ENCODE measurements at regions not wholly inside any gene's neighbourhood (a gene's known extent, or its start where the extent isn't known, plus 50 kb on each side); places are given as distances from the start of the nearest gene placed in this dataset.

DNA sequence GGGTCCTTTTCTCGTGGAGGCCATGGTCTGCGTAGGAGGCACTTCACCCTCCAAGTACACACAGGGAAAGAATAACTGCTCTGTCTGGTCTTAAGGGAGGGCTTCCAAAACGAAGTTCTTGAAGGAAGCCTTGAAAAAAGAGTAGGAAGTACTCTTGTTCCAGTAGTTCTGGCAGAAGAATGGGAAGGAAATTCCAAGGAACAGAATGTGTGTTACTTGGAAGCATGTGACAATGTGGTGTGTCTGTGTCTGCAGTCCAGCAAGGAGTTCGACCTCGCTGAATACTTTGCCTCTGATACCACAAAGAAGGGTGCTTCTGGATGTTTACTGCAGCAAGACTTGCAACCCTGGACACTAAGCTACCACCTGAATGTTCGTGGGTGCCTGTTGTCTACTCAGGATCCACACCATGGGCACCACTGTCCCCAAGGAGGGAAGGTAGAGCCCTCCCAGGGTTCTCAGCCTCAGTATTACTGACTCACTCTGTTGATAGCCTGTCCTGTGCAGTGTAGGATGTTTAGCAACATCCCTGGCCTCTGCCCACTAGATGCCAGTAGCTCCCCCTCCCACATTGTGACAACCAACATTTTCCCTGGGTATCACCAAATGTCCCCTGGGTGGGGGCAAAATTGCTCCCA is 471.6 kb upstream of the CDH4 start:
- TF ChIP-seq, protein P1, sequence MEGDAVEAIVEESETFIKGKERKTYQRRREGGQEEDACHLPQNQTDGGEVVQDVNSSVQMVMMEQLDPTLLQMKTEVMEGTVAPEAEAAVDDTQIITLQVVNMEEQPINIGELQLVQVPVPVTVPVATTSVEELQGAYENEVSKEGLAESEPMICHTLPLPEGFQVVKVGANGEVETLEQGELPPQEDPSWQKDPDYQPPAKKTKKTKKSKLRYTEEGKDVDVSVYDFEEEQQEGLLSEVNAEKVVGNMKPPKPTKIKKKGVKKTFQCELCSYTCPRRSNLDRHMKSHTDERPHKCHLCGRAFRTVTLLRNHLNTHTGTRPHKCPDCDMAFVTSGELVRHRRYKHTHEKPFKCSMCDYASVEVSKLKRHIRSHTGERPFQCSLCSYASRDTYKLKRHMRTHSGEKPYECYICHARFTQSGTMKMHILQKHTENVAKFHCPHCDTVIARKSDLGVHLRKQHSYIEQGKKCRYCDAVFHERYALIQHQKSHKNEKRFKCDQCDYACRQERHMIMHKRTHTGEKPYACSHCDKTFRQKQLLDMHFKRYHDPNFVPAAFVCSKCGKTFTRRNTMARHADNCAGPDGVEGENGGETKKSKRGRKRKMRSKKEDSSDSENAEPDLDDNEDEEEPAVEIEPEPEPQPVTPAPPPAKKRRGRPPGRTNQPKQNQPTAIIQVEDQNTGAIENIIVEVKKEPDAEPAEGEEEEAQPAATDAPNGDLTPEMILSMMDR (IDR thresholded peaks at IDR 0.05; ENCODE audit: borderline replicate concordance): no peak
- Histone ChIP-seq H3K4me3 (no peak overlapping the region), H3K27ac (replicated peaks) (no peak overlapping the region), H3K27me3 (ENCODE audit: low read depth) (peaks cover 21% of the 10 kb centered on the region), H3K36me3 (no peaks in the 10 kb centered on the region), H3K9me3 (replicated peaks) (peaks cover 10% of the 10 kb centered on the region), H3K4me1 (no peaks in the 10 kb centered on the region)
- no peak for DNase-seq
- intact Hi-C loops (cut with micrococcal nuclease): no loop called here

DNA sequence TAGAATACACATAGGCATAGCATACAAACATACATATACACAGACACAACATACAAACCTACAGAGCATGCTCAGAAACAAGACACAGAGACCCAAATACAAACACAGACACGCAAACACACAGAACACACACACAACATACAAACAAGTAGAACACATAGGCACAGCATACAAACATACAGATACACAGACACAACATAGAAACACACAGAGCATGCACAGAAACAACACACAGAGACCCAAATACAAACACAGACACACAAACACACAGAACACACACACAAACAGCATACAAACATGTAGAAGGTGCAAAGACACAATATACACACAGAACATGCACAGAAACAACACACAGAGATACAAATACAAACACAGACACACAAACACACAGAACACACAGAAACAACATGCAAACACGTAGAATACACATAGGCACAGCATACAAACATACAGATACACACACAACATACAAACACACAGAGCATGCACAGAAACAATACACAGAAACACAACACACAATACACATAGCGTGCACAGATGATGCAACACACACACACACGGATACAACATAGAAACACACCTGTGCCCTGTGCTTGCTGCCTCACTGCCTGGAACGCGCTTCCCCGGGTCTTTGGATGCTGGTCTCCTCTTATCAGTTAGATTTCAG is 469.0 kb upstream of the CDH4 start:
- Histone ChIP-seq H3K9me3 (replicated peaks) (peaks cover 10% of the 10 kb centered on the region), H3K4me3 (no peak overlapping the region), H3K4me1 (no peaks in the 10 kb centered on the region), H3K27ac (replicated peaks) (no peak overlapping the region), H3K36me3 (no peaks in the 10 kb centered on the region), H3K27me3 (ENCODE audit: low read depth) (peaks cover 37% of the 10 kb centered on the region)
- TF ChIP-seq, protein P1 (IDR thresholded peaks at IDR 0.05; ENCODE audit: borderline replicate concordance): no peak
- intact Hi-C loops (cut with micrococcal nuclease): no loop called here
- DNase-seq: no peak

DNA sequence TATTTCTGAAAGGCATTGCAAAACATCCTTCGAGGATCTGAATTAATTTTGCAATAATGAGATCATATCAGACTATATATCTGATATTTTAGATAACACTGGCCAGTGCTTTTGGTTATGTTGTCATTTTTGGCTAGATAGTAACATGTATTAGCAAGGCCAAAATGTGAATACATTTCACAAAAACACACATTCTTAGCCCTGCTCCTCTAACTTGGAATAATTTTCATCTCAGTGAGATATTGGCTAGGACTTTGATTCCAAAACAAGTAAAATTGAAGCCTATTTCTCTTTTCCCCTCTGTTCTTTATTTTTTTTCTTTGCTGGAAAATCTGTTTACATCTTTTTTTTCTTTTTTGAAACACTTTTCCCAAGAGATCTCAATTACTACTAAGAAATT is 466.8 kb upstream of the CDH4 start:
- no peak overlapping the region for H3K4me3 ChIP-seq
- H3K27ac ChIP-seq (replicated peaks): no peak overlapping the region
- TF ChIP-seq, protein P1 (IDR thresholded peaks at IDR 0.05; ENCODE audit: borderline replicate concordance): no peak
- no peak for DNase-seq
- intact Hi-C loops (cut with micrococcal nuclease): no loop called here
- no peaks in the 10 kb centered on the region for H3K36me3 ChIP-seq
- H3K27me3 ChIP-seq (ENCODE audit: low read depth): peaks cover 58% of the 10 kb centered on the region
- H3K9me3 ChIP-seq (replicated peaks): no peaks in the 10 kb centered on the region
- H3K4me1 ChIP-seq: no peaks in the 10 kb centered on the region

DNA sequence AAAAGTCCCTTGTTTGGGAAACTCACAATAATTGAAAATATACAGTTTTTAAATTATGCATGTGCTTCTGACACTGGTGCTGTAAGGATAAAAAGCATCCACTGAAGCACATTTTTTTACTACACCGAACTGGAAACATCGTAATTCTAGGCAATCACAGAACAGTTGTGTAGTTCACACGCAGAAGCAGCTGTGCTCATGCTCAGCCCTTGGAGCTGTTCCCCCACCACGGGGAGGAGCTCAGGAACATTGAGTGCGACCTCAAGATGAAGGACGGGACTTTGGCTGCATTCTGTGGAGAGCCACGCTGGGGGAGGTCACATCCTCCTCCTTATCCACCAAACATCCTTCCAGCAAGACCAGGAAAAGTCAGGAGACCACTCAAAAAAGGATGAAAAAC is 466.3 kb upstream of the CDH4 start:
- no peaks in the 10 kb centered on the region for H3K4me1 ChIP-seq
- DNase-seq: no peak
- no peaks in the 10 kb centered on the region for H3K36me3 ChIP-seq
- H3K27ac ChIP-seq (replicated peaks): no peak overlapping the region
- H3K4me3 ChIP-seq: no peak overlapping the region
- TF ChIP-seq, protein P1 (IDR thresholded peaks at IDR 0.05; ENCODE audit: borderline replicate concordance): no peak
- H3K9me3 ChIP-seq (replicated peaks): no peaks in the 10 kb centered on the region
- intact Hi-C loops (cut with micrococcal nuclease): no loop called here
- peaks cover 58% of the 10 kb centered on the region for H3K27me3 ChIP-seq (ENCODE audit: low read depth)

DNA sequence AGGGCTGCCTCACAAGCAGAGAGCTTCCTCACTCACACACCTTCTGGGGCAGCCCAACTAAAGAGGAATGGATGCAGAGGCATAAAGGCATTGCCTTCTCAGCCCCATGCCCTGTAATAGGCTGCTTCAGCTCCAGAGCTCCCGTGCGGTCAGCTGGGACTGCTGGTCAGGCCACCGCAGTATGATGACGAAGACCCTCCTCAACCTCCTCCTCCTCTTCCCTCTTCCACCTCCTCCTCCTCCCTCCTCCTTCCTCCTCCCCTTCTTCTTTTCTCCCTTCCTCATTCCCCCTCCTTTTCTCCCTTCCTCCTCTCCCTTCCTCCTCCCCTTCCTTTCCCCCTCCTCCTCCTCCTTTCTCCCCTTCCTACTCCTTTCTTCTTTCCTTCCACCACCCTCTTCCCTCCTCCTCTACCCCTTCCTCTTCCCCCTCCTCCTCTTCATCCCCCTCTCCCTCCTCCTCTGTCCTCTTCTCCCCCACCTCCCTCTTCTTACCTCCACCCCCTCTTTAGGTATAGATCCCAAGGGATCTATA is 465.3 kb upstream of the CDH4 start:
- Histone ChIP-seq H3K4me1 (no peaks in the 10 kb centered on the region), H3K27ac (replicated peaks) (no peak overlapping the region), H3K27me3 (ENCODE audit: low read depth) (peaks cover 64% of the 10 kb centered on the region), H3K36me3 (no peaks in the 10 kb centered on the region), H3K9me3 (replicated peaks) (no peaks in the 10 kb centered on the region), H3K4me3 (no peak overlapping the region)
- intact Hi-C loops (cut with micrococcal nuclease): no loop called here
- TF ChIP-seq, protein P1 (IDR thresholded peaks at IDR 0.05; ENCODE audit: borderline replicate concordance): no peak
- no peak for DNase-seq
